Osteocyte (in vitro differentiated cells): ENCODE measurements at regions not wholly inside any gene's neighbourhood (a gene's known extent, or its start where the extent isn't known, plus 50 kb on each side); places are given as distances from the start of the nearest gene placed in this dataset.

Experiments used
- DNase-seq: peaks from one replicate; pipeline ENCODE4 v3.0.0; 2021; ENCODE audit warnings: mixed read lengths; ENCODE audit not compliant: unreplicated experiment; ENCODE audit errors: extremely low spot score
- H3K27ac Mint-ChIP-seq: one replicate; pipeline ENCODE4 v1.8.0; 2021; ENCODE audit warnings: mild to moderate bottlenecking, mixed read lengths; ENCODE audit not compliant: unreplicated experiment
- H3K27me3 Mint-ChIP-seq: one replicate; pipeline ENCODE4 v1.8.0; 2021; ENCODE audit warnings: mixed read lengths; ENCODE audit not compliant: unreplicated experiment
- H3K36me3 Mint-ChIP-seq: one replicate; pipeline ENCODE4 v1.8.0; 2021; ENCODE audit warnings: mixed read lengths; ENCODE audit not compliant: unreplicated experiment
- H3K4me1 Mint-ChIP-seq: one replicate; pipeline ENCODE4 v1.8.0; 2021; ENCODE audit warnings: mixed read lengths; ENCODE audit not compliant: unreplicated experiment
- H3K4me3 Mint-ChIP-seq: one replicate; pipeline ENCODE4 v1.8.0; 2021; ENCODE audit warnings: mild to moderate bottlenecking, moderate library complexity, mixed read lengths; ENCODE audit not compliant: unreplicated experiment
- H3K9me3 Mint-ChIP-seq: one replicate; pipeline ENCODE4 v1.8.0; 2021; ENCODE audit warnings: mixed read lengths; ENCODE audit not compliant: unreplicated experiment
- CTCF ChIP-seq: fragments of 200-600 bp; sonication (generic); IDR thresholded peaks from 2 replicates; pipeline ENCODE4 v1.5.0; 2021; ENCODE audit warnings: antibody characterized with exemption, mild to moderate bottlenecking, moderate library complexity

DNA sequence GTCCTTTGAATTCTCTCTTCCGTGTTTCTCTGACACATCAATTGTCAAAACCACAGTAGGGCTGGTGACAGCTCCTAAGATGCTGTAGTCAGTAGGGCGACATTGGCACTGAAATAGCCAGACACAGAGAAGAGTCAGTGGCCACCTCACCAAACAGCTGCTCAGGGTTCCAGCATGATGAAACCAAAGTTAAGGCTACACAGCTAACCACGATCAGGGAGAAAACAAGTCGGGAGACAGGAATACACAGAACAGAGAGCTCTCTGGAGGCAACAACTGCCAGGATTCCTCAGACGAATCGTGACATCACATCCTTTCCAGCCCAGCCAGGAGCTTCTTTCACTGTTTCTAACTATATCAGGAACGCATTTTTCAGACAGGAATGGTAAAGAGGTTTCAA, 922.2 kb downstream of the SORCS1 start:
- Mint-ChIP-seq H3K4me1 (no peaks in the 10 kb centered on the region), H3K36me3 (no peaks in the 10 kb centered on the region), H3K9me3 (no peaks in the 10 kb centered on the region), H3K27me3 (no peaks in the 10 kb centered on the region), H3K27ac (no peak overlapping the region), H3K4me3 (no peak overlapping the region)
- DNase-seq: no peak
- no peak for TF ChIP-seq CTCF

GRCh38 chr10:106226828-106227227, 937.7 kb downstream of the SORCS1 start:
- TF ChIP-seq CTCF: no peak
- H3K36me3 Mint-ChIP-seq: no peaks in the 10 kb centered on the region
- DNase-seq: no peak
- H3K27me3 Mint-ChIP-seq: no peaks in the 10 kb centered on the region
- no peaks in the 10 kb centered on the region for H3K9me3 Mint-ChIP-seq
- H3K4me3 Mint-ChIP-seq: no peak overlapping the region
- H3K4me1 Mint-ChIP-seq: no peaks in the 10 kb centered on the region
- H3K27ac Mint-ChIP-seq: no peak overlapping the region

DNA sequence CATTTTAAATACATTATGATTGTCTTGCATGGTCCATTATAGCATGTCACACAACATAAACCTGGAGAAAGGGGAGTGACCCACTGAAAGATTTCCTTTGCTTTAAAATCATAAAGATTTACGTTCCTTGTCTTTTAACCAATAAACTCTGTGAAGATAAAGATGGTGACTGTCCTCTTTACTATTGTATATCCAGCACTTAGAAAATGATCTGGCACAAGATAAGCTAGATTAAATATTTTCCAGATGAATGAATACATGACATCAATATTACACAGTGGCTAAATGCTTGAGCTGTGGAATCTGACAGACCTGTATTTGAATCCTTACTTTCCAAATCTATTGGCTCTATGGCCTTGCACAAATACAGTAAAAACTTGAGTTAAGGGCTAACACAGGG, 938.4 kb downstream of the SORCS1 start:
- no peak overlapping the region for H3K27ac Mint-ChIP-seq
- TF ChIP-seq CTCF: no peak
- DNase-seq: no peak
- no peaks in the 10 kb centered on the region for H3K36me3 Mint-ChIP-seq
- no peaks in the 10 kb centered on the region for H3K4me1 Mint-ChIP-seq
- H3K9me3 Mint-ChIP-seq: no peaks in the 10 kb centered on the region
- no peaks in the 10 kb centered on the region for H3K27me3 Mint-ChIP-seq
- H3K4me3 Mint-ChIP-seq: no peak overlapping the region

DNA sequence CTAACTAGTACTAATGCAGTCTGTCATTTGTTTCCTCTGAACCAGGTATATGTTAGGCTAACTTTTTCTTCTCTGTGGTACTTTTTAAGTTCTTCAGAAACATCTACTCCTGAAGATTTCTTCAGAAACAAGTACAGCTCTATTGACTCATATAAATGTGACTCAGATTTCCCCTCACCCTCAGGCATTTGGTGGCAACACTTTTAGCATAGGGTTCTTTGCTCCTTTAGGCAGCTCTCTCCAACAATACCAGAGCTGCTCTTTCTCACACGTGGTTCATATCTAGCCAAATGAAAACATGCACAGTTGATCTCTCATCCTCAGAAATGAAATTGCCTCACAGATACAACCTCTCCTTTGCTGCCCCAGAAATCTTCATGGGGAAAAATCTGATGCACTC, 939.8 kb downstream of the SORCS1 start:
- no peak for DNase-seq
- H3K27me3 Mint-ChIP-seq: no peaks in the 10 kb centered on the region
- H3K36me3 Mint-ChIP-seq: no peaks in the 10 kb centered on the region
- no peaks in the 10 kb centered on the region for H3K4me1 Mint-ChIP-seq
- no peaks in the 10 kb centered on the region for H3K9me3 Mint-ChIP-seq
- TF ChIP-seq CTCF: no peak
- H3K4me3 Mint-ChIP-seq: no peak overlapping the region
- H3K27ac Mint-ChIP-seq: no peak overlapping the region

DNA sequence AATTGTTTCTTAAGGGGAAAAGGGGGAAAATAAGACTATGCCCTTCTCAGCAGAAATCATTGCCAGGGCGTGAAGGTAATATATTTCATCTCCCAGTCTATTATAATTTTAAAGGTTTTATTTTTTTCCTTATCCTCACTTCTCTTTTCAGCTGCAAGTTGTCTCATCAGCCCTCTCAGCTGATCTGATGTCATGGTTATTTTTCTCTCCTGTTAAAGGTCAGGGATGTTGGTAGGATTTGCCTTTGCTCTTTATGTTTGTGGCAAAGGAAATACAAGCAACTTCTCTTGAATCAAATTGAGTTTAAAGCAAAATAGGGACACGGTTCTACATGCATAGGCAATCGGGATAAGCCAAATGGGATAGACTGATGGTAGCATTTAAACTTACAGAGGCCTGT, 946.9 kb downstream of the SORCS1 start:
- H3K4me1 Mint-ChIP-seq: no peaks in the 10 kb centered on the region
- no peak for DNase-seq
- H3K27ac Mint-ChIP-seq: no peak overlapping the region
- no peak overlapping the region for H3K4me3 Mint-ChIP-seq
- H3K27me3 Mint-ChIP-seq: no peaks in the 10 kb centered on the region
- H3K36me3 Mint-ChIP-seq: no peaks in the 10 kb centered on the region
- no peak for TF ChIP-seq CTCF
- no peaks in the 10 kb centered on the region for H3K9me3 Mint-ChIP-seq
